GM13976 (cell line): ENCODE measurements at regions not wholly inside any gene's neighbourhood (a gene's known extent, or its start where the extent isn't known, plus 50 kb on each side); places are given as distances from the start of the nearest gene placed in this dataset.

Experiments
- DNase-seq: peaks from one replicate; pipeline ENCODE4 v3.0.0; 2012; ENCODE audit warnings: low spot score
- in situ Hi-C: fragments of 300-500 bp; cut with MboI; formaldehyde crosslinking; loops from one replicate; pipeline ENCODE4 v1.12.0; 2022; ENCODE audit warnings: low sequenced_read_pairs, mixed read lengths, inconsistent platforms; ENCODE audit not compliant: unreplicated experiment
- TF ChIP-seq, protein P1 (sequence below): IDR thresholded peaks from 2 replicates; pipeline ENCODE4 v1.5.1; 2012; ENCODE audit warnings: borderline replicate concordance, mild to moderate bottlenecking; ENCODE audit not compliant: insufficient read depth; ENCODE audit errors: extremely low read depth, missing control alignments, control extremely low read depth

DNA sequence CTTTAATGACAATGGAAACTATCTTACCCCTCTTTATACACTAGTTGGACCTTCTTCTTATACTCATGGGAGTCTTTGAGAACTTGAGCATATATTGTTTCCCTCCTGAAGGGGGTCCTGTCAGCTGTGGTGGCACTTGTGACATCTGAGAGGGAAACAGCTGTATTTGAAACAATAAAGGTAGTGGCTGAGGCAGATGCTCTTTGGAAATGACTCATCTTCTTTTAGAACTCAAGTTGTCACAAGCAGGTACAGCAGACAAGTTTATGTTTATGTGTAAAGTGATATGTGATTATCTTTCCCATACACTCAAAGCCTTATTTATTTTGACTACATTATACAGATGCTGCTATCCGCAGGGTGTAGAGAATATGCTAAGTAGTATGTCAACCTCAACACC is 220.0 kb upstream of the GRM7 start:
- peak; percentile 16 for DNase-seq
- TF ChIP-seq, protein P1, sequence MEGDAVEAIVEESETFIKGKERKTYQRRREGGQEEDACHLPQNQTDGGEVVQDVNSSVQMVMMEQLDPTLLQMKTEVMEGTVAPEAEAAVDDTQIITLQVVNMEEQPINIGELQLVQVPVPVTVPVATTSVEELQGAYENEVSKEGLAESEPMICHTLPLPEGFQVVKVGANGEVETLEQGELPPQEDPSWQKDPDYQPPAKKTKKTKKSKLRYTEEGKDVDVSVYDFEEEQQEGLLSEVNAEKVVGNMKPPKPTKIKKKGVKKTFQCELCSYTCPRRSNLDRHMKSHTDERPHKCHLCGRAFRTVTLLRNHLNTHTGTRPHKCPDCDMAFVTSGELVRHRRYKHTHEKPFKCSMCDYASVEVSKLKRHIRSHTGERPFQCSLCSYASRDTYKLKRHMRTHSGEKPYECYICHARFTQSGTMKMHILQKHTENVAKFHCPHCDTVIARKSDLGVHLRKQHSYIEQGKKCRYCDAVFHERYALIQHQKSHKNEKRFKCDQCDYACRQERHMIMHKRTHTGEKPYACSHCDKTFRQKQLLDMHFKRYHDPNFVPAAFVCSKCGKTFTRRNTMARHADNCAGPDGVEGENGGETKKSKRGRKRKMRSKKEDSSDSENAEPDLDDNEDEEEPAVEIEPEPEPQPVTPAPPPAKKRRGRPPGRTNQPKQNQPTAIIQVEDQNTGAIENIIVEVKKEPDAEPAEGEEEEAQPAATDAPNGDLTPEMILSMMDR = no peak
- in situ Hi-C loops = no loop called here

DNA sequence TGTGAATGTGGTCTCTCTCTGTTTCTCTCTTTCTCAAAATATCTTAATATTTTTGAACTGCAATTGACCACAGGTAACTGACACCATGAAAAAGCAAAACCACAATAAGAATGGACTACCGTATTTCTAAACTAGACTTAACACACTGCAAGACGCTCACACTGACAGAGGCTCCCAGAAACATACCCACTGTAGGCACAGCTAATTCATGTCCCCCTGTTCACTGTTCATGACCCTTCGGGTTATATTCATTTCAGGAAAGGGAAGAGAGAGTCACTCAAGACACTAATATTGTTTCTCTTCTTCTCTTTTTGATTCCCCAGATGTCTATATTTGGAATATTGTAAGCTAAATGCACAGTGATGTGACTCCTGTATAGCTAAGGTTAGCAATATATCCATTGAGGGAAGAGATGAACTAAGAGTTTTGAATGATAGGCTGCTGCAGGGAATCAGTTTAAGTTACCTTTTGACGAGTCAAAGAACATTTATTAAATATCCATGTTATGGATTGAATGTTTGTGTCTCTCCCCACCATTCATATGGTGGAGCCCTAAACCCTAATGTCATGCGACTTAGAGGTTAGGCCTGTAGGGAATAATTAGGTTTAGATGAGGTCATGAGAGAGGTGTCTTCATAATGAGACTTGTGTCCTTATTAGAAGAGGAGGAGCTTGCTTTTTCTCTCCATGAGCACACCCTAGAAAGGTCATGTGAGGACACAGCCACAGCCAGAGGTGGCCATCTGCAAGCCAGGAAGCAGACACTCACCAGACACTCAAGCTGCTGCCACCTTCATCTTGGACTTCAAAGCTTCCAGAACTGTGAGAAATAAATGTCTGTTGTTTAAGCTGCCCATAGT is 216.6 kb upstream of the GRM7 start:
- DNase-seq = peak; percentile 19
- in situ Hi-C loops = no loop called here
- TF ChIP-seq, protein P1 = no peak

DNA sequence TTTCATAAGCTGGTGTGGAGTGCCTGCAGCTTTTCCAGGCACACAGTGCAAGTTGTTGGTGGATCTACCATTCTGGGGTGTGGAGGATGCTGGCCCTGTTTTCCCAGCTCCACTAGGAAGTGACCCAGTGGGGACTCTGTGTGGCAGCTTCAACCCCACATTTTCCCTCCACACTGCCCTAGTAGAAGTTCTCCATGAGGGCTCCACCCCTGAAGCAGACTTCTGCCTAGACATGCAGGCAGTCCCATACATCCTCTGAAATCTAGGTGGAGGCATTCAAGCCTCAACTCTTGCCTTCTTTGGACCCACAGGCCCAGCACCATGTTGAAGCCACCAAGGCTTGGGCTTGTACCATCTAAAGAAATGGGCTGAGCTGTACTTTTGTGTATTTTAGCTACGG is 206.2 kb upstream of the GRM7 start:
- in situ Hi-C loops = no loop called here
- TF ChIP-seq, protein P1 = no peak
- no peak for DNase-seq

DNA sequence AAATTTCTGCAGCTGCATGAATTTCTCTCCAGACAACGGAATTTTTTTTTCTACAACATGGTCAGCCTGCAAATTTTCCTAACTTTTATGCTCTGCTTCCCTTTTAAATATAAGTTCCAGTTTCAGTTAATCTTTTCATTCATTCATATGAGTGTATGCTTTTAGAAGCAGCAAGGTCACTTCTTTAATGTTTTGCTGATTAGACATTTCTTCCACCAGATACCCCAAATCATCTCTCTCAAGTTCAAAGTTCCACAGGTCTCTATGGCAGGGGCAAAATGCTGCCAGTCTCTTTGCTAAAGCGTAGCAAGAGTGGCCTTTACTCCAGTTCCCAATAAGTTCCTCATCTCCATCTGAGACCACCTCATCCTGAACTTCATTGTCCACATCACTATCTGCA is 205.6 kb upstream of the GRM7 start:
- no peak for DNase-seq
- in situ Hi-C loops = no loop called here
- TF ChIP-seq, protein P1 = no peak

DNA sequence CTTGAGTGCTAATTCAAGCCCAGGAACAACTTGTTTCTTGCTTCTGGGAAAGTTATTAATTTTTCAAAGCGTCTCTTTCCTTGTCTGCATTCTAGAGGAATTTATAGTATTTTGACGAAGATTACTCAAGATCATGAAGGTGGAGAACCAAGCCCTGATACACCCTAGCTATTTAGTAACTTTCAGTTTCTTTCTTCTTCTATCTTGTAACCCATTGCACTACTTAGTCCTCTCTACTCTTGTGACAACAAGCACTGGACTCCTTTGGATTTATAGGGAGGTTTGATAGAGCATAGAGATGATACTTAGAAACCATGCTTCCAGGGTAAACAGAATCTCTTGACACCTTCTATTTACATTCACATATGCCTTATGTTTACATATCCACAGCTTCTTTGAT is 203.3 kb upstream of the GRM7 start:
- no peak for DNase-seq
- TF ChIP-seq, protein P1 = no peak
- in situ Hi-C loops = no loop called here

DNA sequence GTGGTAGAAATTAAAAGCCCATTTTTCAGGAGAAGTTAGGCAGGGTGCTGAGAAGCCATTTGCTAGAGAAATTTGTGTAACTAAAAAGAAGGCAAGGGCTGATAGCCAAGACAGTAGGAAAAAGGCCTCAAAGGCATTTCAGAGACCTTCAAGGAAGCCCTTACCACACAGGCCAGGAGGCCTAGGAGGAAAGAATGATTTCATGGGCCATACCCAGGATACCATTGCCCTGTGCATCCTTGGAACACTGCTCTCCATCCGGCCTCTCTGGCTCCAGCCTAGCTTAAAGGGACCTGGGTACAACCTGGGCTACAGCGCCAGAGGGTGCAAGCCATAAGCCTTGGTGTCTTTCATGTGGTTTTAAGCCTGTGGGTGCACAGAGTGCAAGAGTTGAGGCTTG is 193.6 kb upstream of the GRM7 start:
- TF ChIP-seq, protein P1 = no peak
- DNase-seq = no peak
- in situ Hi-C loops = no loop called here
